Activated CD4-positive, alpha-beta T cell treated with anti-CD3 and anti-CD28 coated beads for 36 hours (primary cell): ENCODE measurements at regions not wholly inside any gene's neighbourhood (a gene's known extent, or its start where the extent isn't known, plus 50 kb on each side); places are given as distances from the start of the nearest gene placed in this dataset.
"Not testable (repeated sequence)": the region's sequence is repeated elsewhere in the genome, so short reads cannot be mapped to it uniquely, and the experiment has no call there.

Source experiments
- ATAC-seq: fragments of 200-7000 bp; cut with Tn5 transposase; one replicate; pipeline ENCODE4 v1.10.0; 2021; ENCODE audit warnings: mild to moderate bottlenecking, moderate library complexity
- CTCF ChIA-PET: fragments of 350-600 bp; sonication (Branson Sonifier 250); formaldehyde crosslinking; loops from one replicate; lab custom pipeline; 2021; ENCODE audit warnings: antibody characterized with exemption; lab: Charles Lee
- POLR2A ChIA-PET: fragments of 350-600 bp; sonication (Branson Sonifier 250); formaldehyde crosslinking; loops from one replicate; lab custom pipeline; 2021; ENCODE audit warnings: antibody characterized with exemption, inconsistent platforms; lab: Charles Lee
- DNase-seq: peaks from one replicate; pipeline ENCODE4 v3.0.0-alpha.2; 2020
- H3K27ac Mint-ChIP-seq: one replicate; pipeline ENCODE4 v1.8.0; 2021; ENCODE audit warnings: mixed read lengths
- H3K27me3 Mint-ChIP-seq: one replicate; pipeline ENCODE4 v1.8.0; 2021; ENCODE audit warnings: mixed read lengths
- H3K36me3 Mint-ChIP-seq: one replicate; pipeline ENCODE4 v1.8.0; 2021; ENCODE audit warnings: low read depth, mixed read lengths
- H3K4me1 Mint-ChIP-seq: one replicate; pipeline ENCODE4 v1.8.0; 2021; ENCODE audit warnings: mixed read lengths
- H3K4me3 Mint-ChIP-seq: one replicate; pipeline ENCODE4 v1.8.0; 2021; ENCODE audit warnings: mild to moderate bottlenecking, moderate library complexity, mixed read lengths
- H3K9me3 Mint-ChIP-seq: one replicate; pipeline ENCODE4 v1.8.0; 2021; ENCODE audit warnings: low read depth, mixed read lengths
- intact Hi-C, 2 experiments: fragments of 100-400 bp; cut with DNase I in 1 of 2; cut with micrococcal nuclease in 1 of 2; formaldehyde crosslinking; loops; one replicate each; pipeline versions ENCODE4 v1.14.2 to v1.15.1; 2022 to 2024; cut with DNase I, micrococcal nuclease

GRCh38 chr3:154943981-154944380, 136.1 kb upstream of the MME start:
- CTCF ChIA-PET = no interaction called here
- no peak for ATAC-seq
- Mint-ChIP-seq H3K9me3 (peaks cover 5% of the 10 kb centered on the region), H3K27ac (no peak overlapping the region), H3K4me1 (no peaks in the 10 kb centered on the region), H3K4me3 (no peak overlapping the region), H3K36me3 (no peaks in the 10 kb centered on the region), H3K27me3 (no peaks in the 10 kb centered on the region)
- POLR2A ChIA-PET = no interaction called here
- intact Hi-C loops = no loop called here
- no peak for DNase-seq

- H3K9me3 Mint-ChIP-seq = peaks cover 5% of the 10 kb centered on the region
- ChIA-PET POLR2A (no interaction called here), CTCF (no interaction called here)
- ATAC-seq (no peak), DNase-seq (no peak)
- H3K4me1 Mint-ChIP-seq = no peaks in the 10 kb centered on the region
- H3K4me3 Mint-ChIP-seq = no peak overlapping the region
- H3K27ac Mint-ChIP-seq = no peak overlapping the region
- intact Hi-C loops = no loop called here
- H3K36me3 Mint-ChIP-seq = no peaks in the 10 kb centered on the region
- H3K27me3 Mint-ChIP-seq = no peaks in the 10 kb centered on the region
Measured at GRCh38 chr3:154942827-154943226, 137.3 kb upstream of the MME start.

GRCh38 chr3:154936196-154936595, 143.9 kb upstream of the MME start:
- CTCF ChIA-PET = no interaction called here
- DNase-seq = no peak
- H3K9me3 Mint-ChIP-seq = no peaks in the 10 kb centered on the region
- no peak overlapping the region for H3K4me3 Mint-ChIP-seq
- intact Hi-C loops = no loop called here
- H3K27me3 Mint-ChIP-seq = no peaks in the 10 kb centered on the region
- H3K36me3 Mint-ChIP-seq = no peaks in the 10 kb centered on the region
- no peak overlapping the region for H3K27ac Mint-ChIP-seq
- POLR2A ChIA-PET = no interaction called here
- no peaks in the 10 kb centered on the region for H3K4me1 Mint-ChIP-seq
- ATAC-seq = no peak

- Mint-ChIP-seq H3K4me3 (no peak overlapping the region), H3K27me3 (no peaks in the 10 kb centered on the region), H3K36me3 (no peaks in the 10 kb centered on the region), H3K4me1 (no peaks in the 10 kb centered on the region), H3K27ac (no peak overlapping the region), H3K9me3 (no peaks in the 10 kb centered on the region)
- DNase-seq = no peak
- ATAC-seq = no peak
- intact Hi-C loops = no loop called here
- CTCF ChIA-PET = no interaction called here
- POLR2A ChIA-PET = no interaction called here
Measured at GRCh38 chr3:154933581-154933980, 146.5 kb upstream of the MME start.

GRCh38 chr3:154932633-154933032, 147.5 kb upstream of the MME start:
- POLR2A ChIA-PET = no interaction called here
- H3K27ac Mint-ChIP-seq = no peak overlapping the region
- H3K4me1 Mint-ChIP-seq = no peaks in the 10 kb centered on the region
- H3K27me3 Mint-ChIP-seq = no peaks in the 10 kb centered on the region
- no peak for DNase-seq
- ATAC-seq = no peak
- no peaks in the 10 kb centered on the region for H3K36me3 Mint-ChIP-seq
- intact Hi-C loops = no loop called here
- H3K4me3 Mint-ChIP-seq = no peak overlapping the region
- H3K9me3 Mint-ChIP-seq = no peaks in the 10 kb centered on the region
- CTCF ChIA-PET = no interaction called here

GRCh38 chr3:154931484-154931883, 148.6 kb upstream of the MME start:
- H3K27ac Mint-ChIP-seq = no peak overlapping the region
- H3K4me1 Mint-ChIP-seq = no peaks in the 10 kb centered on the region
- DNase-seq (no peak), ATAC-seq (no peak)
- H3K36me3 Mint-ChIP-seq = no peaks in the 10 kb centered on the region
- POLR2A ChIA-PET = no interaction called here
- no peak overlapping the region for H3K4me3 Mint-ChIP-seq
- intact Hi-C loops = no loop called here
- no peaks in the 10 kb centered on the region for H3K27me3 Mint-ChIP-seq
- CTCF ChIA-PET = no interaction called here
- no peaks in the 10 kb centered on the region for H3K9me3 Mint-ChIP-seq

- Mint-ChIP-seq H3K4me1 (no peaks in the 10 kb centered on the region), H3K27ac (no peak overlapping the region), H3K9me3 (no peaks in the 10 kb centered on the region), H3K36me3 (no peaks in the 10 kb centered on the region), H3K4me3 (no peak overlapping the region), H3K27me3 (no peaks in the 10 kb centered on the region)
- intact Hi-C loops = no loop called here
- no peak for ATAC-seq
- ChIA-PET POLR2A (no interaction called here), CTCF (no interaction called here)
- no peak for DNase-seq
Measured at GRCh38 chr3:154926721-154927120, 153.4 kb upstream of the MME start.

- CTCF ChIA-PET = no interaction called here
- ATAC-seq (no peak), DNase-seq (no peak)
- H3K27ac Mint-ChIP-seq = no peak overlapping the region
- POLR2A ChIA-PET = no interaction called here
- no peaks in the 10 kb centered on the region for H3K9me3 Mint-ChIP-seq
- H3K4me3 Mint-ChIP-seq = no peak overlapping the region
- H3K4me1 Mint-ChIP-seq = no peaks in the 10 kb centered on the region
- intact Hi-C loops = no loop called here
- no peaks in the 10 kb centered on the region for H3K27me3 Mint-ChIP-seq
- H3K36me3 Mint-ChIP-seq = no peaks in the 10 kb centered on the region
Measured at GRCh38 chr3:154921351-154921750, 158.8 kb upstream of the MME start.

GRCh38 chr3:154919226-154919625, 160.9 kb upstream of the MME start:
- DNase-seq (no peak), ATAC-seq (no peak)
- H3K27me3 Mint-ChIP-seq = no peaks in the 10 kb centered on the region
- intact Hi-C loops = no loop called here
- ChIA-PET POLR2A (no interaction called here), CTCF (no interaction called here)
- H3K9me3 Mint-ChIP-seq = peaks cover 3% of the 10 kb centered on the region
- no peaks in the 10 kb centered on the region for H3K36me3 Mint-ChIP-seq
- no peak overlapping the region for H3K4me3 Mint-ChIP-seq
- H3K4me1 Mint-ChIP-seq = no peaks in the 10 kb centered on the region
- H3K27ac Mint-ChIP-seq = no peak overlapping the region

- POLR2A ChIA-PET = no interaction called here
Measured at GRCh38 chr3:154904328-154904727, 175.8 kb upstream of the MME start.

GRCh38 chr3:154902495-154902894, 177.6 kb upstream of the MME start:
- H3K4me3 Mint-ChIP-seq, H3K36me3 Mint-ChIP-seq, H3K4me1 Mint-ChIP-seq, H3K27me3 Mint-ChIP-seq, H3K9me3 Mint-ChIP-seq, CTCF ChIA-PET, DNase-seq, H3K27ac Mint-ChIP-seq, POLR2A ChIA-PET, intact Hi-C loops, ATAC-seq: not testable (repeated sequence)

More at GRCh38 chr3:154904328-154904727, 175.8 kb upstream of the MME start:
- no peaks in the 10 kb centered on the region for H3K4me1 Mint-ChIP-seq
- DNase-seq (no peak), ATAC-seq (no peak)
- H3K9me3 Mint-ChIP-seq = no peaks in the 10 kb centered on the region
- H3K4me3 Mint-ChIP-seq = no peak overlapping the region
- H3K27me3 Mint-ChIP-seq = no peaks in the 10 kb centered on the region
- intact Hi-C loops = no loop called here
- no peaks in the 10 kb centered on the region for H3K36me3 Mint-ChIP-seq
- no peak overlapping the region for H3K27ac Mint-ChIP-seq
- CTCF ChIA-PET = interaction anchor here (0.9 kb wide), 1 partner anchor 77 kb away, joined by 4 read pairs; no protein-coding TSS in a partner anchor

GRCh38 chr3:154901278-154901677, 178.8 kb upstream of the MME start:
- CTCF ChIA-PET = no interaction called here
- H3K4me3 Mint-ChIP-seq = no peak overlapping the region
- no peaks in the 10 kb centered on the region for H3K9me3 Mint-ChIP-seq
- DNase-seq = no peak
- H3K36me3 Mint-ChIP-seq = no peaks in the 10 kb centered on the region
- POLR2A ChIA-PET = no interaction called here
- H3K4me1 Mint-ChIP-seq = no peaks in the 10 kb centered on the region
- H3K27me3 Mint-ChIP-seq = no peaks in the 10 kb centered on the region
- intact Hi-C loops = no loop called here
- ATAC-seq = no peak
- H3K27ac Mint-ChIP-seq = no peak overlapping the region

GRCh38 chr3:154900816-154901215, 179.3 kb upstream of the MME start:
- no peaks in the 10 kb centered on the region for H3K36me3 Mint-ChIP-seq
- H3K4me3 Mint-ChIP-seq = no peak overlapping the region
- intact Hi-C loops = no loop called here
- no peak for ATAC-seq
- no peaks in the 10 kb centered on the region for H3K9me3 Mint-ChIP-seq
- no peak overlapping the region for H3K27ac Mint-ChIP-seq
- ChIA-PET POLR2A (no interaction called here), CTCF (no interaction called here)
- no peaks in the 10 kb centered on the region for H3K27me3 Mint-ChIP-seq
- DNase-seq = no peak
- no peaks in the 10 kb centered on the region for H3K4me1 Mint-ChIP-seq
